Uterus (tissue), 2 donors: ENCODE measurements at regions not wholly inside any gene's neighbourhood (a gene's known extent, or its start where the extent isn't known, plus 50 kb on each side); places are given as distances from the start of the nearest gene placed in this dataset.

Experiments
- POLR2A ChIP-seq, 2 donors: fragments of 450-650 bp; IDR thresholded peaks; one replicate each; pipeline ENCODE4 v1.6.1; 2016; ENCODE audit warnings: antibody characterized with exemption in 2 of 2, mild to moderate bottlenecking in 1 of 2, moderate library complexity in 1 of 2
- TF ChIP-seq, protein P1 (sequence below), 4 experiments: fragments of 200-600 bp in 2 of 4; fragments of 450-650 bp in 2 of 4; sonication (generic) in 2 of 4; IDR thresholded peaks; one replicate each; pipeline ENCODE4 v1.5.1; 2016 to 2019; ENCODE audit warnings: antibody characterized with exemption in 4 of 4, mild to moderate bottlenecking in 2 of 4, moderate library complexity in 1 of 4

DNA sequence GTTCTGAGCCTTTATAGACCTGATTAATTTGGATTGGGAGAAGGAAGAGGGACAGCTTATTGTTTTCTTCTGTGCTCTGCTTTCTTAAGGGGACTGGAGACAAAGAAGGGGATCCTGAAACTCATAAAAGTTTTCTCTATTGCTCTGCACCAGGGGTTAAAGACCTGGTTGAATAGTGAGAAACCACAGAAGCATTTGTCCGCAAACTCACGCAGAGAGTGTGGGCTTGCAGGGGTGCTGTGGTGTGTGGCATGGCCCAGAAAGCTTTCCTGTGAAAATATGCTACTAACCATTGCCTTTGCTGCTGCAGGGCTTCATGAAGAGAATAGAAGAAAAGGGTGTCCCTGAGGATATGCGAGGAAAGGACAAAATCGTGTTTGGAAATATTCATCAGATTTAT is 73.1 kb upstream of the UMPS start:
- TF ChIP-seq, protein P1, sequence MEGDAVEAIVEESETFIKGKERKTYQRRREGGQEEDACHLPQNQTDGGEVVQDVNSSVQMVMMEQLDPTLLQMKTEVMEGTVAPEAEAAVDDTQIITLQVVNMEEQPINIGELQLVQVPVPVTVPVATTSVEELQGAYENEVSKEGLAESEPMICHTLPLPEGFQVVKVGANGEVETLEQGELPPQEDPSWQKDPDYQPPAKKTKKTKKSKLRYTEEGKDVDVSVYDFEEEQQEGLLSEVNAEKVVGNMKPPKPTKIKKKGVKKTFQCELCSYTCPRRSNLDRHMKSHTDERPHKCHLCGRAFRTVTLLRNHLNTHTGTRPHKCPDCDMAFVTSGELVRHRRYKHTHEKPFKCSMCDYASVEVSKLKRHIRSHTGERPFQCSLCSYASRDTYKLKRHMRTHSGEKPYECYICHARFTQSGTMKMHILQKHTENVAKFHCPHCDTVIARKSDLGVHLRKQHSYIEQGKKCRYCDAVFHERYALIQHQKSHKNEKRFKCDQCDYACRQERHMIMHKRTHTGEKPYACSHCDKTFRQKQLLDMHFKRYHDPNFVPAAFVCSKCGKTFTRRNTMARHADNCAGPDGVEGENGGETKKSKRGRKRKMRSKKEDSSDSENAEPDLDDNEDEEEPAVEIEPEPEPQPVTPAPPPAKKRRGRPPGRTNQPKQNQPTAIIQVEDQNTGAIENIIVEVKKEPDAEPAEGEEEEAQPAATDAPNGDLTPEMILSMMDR (IDR thresholded peaks at IDR 0.05): no peak
- no peak for TF ChIP-seq POLR2A (IDR thresholded peaks at IDR 0.05)
